Stimulated activated CD4-positive, alpha-beta T cell treated with anti-CD3 and anti-CD28 coated beads, Interleukin-12 subunit alpha, Interleukin-12 subunit beta, amount 100 ng/mL, for 4 hours (primary cell): ENCODE measurements at regions not wholly inside any gene's neighbourhood (a gene's known extent, or its start where the extent isn't known, plus 50 kb on each side); places are given as distances from the start of the nearest gene placed in this dataset.

Experiments used
- DNase-seq: peaks from one replicate; pipeline ENCODE4 v3.0.0-alpha.2; 2020

- no peak for DNase-seq
These were observed 1101.7 kb upstream of the GHITM start for GRCh38 chr10:83037653-83038052.

DNA sequence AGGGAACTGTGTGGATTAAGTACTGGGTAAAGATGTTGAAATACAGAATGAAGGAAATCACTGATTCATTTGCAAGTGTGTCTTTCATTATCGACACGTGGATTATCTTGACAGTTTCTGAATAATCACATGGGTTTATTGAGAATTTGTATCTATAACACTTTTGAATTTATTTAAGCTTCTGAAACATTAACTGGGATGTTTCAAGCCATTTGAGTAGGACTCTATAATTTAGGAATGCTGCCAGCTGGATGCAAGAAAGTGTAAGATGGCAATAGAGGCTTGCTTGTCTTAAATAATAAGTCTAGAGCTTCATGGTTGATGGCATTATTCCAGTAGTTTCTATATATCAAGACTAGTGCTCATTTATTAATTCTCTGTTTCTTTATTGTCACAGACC lies 1100.7 kb upstream of the GHITM start:
- DNase-seq, result no peak

- no peak for DNase-seq
These were observed 1093.6 kb upstream of the GHITM start for GRCh38 chr10:83045731-83046130.

DNA sequence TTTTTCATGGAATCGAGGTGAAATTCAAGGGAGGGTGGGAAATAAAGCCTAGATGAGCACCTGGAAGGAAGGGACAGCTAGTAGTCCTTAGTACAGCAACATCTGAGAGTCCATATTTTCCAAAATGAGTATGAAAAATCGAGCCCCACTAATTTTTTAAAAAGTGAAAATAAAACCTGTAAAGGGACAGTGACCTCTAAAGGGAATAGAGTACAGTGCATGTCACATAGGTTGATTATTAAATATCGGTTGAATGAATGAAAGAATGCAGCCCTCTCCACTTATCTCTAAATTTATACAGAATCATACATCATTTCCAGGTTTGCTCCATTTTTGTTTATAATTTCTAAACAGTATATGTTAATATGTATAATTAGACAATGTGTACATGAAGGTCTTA lies 1088.5 kb upstream of the GHITM start:
- no peak for DNase-seq

DNA sequence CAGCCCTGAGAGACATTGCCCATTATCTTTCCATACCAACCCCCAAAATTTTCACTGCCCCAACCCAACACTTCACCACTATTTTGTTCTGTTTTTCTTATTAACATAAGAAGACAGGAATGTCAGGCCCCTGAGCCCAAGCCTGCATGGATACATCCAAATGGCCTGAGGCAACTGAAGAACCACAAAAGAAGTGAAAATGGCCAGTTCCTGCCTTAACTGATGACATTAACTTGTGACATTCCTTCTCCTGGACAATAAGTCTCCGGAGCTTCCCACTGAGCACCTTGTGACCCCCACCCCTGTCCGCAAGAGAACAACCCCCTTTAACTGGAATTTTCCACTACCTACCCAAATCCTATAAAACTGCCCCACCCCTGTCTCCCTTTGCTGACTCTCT lies 1076.4 kb upstream of the GHITM start:
- no peak for DNase-seq

DNA sequence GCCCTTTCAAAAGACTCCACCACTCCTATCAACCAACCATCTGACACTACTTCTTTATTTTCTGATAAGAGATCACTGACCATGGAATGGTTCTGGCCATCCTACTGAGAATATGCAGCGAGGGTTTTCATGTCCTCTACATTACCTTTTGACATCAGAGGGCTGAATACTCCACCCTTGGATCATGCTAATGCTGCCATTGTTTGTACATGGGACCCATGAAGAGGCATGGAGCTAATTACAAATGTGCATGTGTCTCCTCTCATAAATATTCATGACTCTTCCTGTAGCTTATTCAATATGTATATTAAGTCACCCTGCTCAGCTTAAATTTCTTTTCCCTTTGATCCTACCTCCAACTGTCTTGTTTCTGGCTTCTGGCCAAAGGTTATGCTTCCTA lies 1065.8 kb upstream of the GHITM start:
- DNase-seq, result no peak

DNA sequence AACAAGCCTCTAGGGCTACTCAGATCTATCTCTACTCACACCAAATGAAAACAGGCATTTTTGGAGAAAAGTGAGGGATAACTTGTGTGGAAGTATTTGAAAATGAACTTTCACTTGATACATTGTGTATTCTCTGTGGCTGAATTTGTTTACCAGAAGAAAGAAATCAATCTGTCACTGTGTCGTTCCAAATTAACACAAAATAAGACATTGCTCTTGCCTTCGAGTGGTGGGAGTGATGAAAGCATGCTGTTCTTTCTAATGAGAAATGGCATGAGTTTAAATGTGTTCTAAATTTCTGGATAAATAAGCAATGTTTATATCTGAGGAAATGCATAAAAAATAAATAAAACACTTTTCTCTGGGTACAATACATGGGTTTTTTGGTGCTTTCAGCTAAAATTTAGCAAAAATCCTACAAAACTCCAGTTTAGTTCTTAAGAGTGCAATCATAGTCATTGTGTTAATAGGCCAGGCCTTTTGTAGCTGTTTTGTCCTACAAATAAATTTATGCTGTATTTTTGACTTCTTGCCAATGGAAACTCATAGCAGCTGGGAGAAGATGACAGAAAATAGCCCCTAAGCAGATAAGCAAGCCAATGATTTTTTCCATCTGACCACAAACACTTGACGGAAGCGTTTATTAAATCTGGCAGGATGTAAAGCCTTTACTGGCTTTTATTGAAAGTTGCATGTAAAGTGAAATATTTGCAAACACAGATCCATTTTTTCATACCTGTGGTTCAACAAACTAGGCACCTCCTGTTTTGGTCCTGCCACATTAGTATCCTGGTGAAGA lies 1064.1 kb upstream of the GHITM start:
- DNase-seq, result no peak

- no peak for DNase-seq
These were observed 1063.4 kb upstream of the GHITM start for GRCh38 chr10:83075815-83076355.

DNA sequence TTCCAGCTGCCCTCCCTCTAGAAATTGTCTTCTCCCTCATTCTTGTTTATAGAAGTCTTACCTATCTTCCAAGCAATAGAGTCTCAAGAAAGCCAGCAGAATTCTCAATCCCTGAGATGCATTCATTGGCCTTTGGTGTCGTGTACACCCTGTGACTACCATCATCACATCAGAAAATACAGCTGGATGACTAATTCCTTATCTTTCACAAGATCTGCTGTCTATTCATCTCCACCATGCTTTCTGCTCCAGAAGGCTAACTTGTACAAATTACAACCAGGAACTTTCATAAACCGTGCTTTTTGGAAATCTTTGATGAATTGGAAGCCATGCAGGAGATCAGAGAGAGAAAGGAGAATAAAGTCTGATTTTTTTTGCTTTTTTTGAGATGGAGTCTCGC lies 1062.9 kb upstream of the GHITM start:
- no peak for DNase-seq

DNA sequence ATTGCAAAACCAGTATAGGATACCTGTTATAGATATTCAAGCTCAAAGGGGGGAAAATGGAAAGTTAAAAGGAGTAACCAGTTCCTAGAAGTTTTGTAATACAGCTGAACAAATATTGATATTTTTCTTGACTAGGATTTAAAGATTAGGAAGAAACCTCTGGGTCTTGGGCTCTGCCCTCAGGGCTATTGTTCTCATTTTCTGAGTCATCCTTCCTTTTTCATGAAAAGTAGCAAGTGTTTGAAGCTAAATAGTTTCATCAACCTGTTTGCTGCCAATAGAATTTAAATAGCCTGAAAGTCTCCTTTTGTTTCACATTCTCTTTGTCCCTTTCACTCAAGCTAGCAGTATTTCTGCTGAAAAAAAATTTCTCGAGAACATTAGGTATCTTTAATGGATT lies 1061.1 kb upstream of the GHITM start:
- no peak for DNase-seq

DNA sequence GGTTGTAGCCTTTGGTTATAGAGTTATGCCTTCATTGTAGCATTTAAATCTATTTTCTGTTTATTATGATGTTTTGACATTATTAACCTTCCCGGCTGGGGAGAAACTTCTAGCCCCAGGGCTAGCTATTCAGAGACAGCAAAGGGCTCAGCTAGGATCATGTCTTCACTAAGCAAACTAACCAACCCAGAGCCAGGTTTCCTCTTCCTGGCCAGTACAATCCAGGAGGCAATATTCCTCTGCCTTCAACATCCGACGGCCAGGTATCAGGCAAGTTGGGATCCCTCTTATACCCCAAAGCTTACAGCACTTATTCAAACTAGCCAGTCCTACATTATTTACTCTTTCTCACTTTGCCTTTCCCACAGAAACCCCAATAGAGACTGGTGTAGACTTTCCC lies 1060.7 kb upstream of the GHITM start:
- no peak for DNase-seq

DNA sequence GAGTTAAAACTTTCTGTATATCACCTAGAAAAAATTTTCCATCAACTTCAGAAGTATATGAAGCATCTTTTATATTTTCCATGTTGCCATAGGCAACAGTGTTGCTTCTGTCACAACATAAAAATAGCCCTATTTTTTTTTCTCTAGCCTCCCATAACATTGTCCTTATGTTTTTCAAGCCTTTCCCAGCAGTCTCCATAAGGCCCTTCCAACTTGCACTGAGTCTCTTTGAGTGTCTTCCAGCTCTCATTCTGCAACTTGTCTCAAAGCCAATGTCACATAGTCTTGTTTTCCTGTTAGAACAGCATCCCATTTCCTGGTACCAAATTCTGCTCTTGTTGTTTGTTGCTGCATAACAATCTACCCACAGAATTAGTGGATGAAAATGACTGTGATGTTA lies 1055.5 kb upstream of the GHITM start:
- DNase-seq, result no peak

GRCh38 chr10:83089335-83089734 lies 1050.0 kb upstream of the GHITM start:
- no peak for DNase-seq

- DNase-seq, result no peak
These were observed 1034.7 kb upstream of the GHITM start for GRCh38 chr10:83104616-83105015.

GRCh38 chr10:83108565-83109333 lies 1030.6 kb upstream of the GHITM start:
- DNase-seq, result no peak

- no peak for DNase-seq
These were observed 1020.0 kb upstream of the GHITM start for GRCh38 chr10:83119346-83119745.

DNA sequence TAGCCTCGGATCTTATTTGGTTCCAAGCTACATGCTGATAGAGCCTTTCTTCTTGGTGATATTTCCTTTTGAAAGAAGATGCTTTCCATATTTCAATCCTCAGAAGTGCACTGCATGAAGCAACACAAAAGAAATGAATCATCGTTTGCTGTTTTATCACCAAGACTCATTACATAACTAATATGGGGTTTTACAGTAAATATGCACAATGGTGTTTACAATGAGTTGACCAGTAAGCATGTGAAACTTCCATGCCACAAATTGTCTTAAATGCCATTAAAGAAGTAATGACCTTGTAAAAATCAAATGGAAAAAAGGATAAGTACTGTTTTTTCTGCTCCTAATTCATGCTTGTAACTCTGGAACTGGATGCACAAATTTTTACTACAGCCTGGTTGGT lies 1017.0 kb upstream of the GHITM start:
- no peak for DNase-seq

- no peak for DNase-seq
These were observed 1011.2 kb upstream of the GHITM start for GRCh38 chr10:83127942-83128575.

DNA sequence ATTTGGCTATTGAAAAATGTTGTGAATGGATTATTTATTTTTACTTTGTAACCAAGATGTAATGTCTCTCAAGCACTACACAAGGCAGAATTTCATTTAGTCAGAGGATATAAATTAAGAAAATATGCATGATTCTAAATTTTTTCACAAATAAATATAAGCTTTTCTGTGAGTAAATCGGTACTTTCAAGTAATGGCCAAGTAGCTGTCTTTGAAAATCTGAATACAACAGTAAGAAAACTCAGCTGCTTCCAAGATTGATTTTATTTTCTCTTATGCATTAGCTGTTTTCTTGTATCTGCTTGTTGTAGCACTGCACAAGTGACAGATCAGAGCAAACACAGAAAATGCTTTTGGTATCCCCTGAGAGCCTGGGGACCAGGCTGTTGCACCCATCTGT lies 998.5 kb upstream of the GHITM start:
- DNase-seq, result no peak

GRCh38 chr10:83142074-83142563 lies 997.2 kb upstream of the GHITM start:
- no peak for DNase-seq

- DNase-seq, result no peak
These were observed 994.8 kb upstream of the GHITM start for GRCh38 chr10:83144461-83144860.

DNA sequence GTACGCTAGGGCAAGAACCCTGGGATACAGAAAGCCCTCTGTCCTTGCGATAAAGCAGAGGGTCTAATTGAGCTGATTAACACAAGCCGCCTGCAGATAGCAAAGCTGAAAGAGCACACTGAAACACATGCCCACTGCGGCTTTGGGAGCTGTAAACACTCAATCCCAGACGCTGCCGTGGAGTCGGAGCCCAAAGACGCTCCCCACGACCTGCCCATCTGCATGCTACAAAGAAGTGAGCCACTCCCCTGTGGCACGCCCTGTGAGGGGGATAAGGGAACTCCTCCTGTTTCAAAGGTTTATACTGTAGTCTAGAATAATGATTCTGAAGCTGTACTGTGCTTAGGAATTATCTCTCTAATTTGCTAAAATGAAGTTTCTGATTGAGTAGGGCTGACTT lies 985.6 kb upstream of the GHITM start:
- no peak for DNase-seq

- DNase-seq, result no peak
These were observed 975.2 kb upstream of the GHITM start for GRCh38 chr10:83164156-83164555.

DNA sequence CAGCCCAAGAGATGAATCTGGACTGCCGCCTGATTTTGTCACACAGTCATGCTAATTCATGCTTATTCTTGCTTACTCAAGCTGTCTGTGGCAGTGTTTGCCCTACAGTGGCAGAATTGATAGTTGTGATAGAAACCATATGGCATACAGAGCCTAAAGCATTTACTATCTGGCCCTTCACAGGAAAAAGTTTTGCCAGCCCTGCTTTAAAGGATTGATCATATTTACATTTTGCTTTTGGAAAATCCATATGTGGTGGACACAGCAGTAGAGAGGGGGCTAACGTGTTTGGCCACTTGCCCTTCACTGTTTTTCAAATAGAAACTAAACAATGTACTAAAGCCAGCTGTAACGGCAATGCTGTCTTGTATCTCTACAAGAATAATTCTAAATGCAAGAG lies 974.0 kb upstream of the GHITM start:
- no peak for DNase-seq
